GM12878 (cell line): ENCODE measurements at regions not wholly inside any gene's neighbourhood (a gene's known extent, or its start where the extent isn't known, plus 50 kb on each side); places are given as distances from the start of the nearest gene placed in this dataset.
A peak's percentile ranks its signal among the peaks of the same experiment; 100 is the strongest.

Source experiments
- ATAC-seq: fragments of 200-7000 bp; cut with Tn5 transposase; 3 replicates; pipeline ENCODE4 v1.9.1; 2020; ENCODE audit warnings: mild to moderate bottlenecking, moderate library complexity
- BruUV-seq: library from RNA; stranded (reverse); fragments of 400-500 nt; replicated peaks from 2 replicates; lab custom pipeline; 2021; lab: Mats Ljungman, UMichigan
- CTCF ChIA-PET: fragments of 300-600 bp; sonication (Branson Sonifier 250); formaldehyde crosslinking; extraction: SDS; loops from one replicate; lab custom pipeline; 2021; ENCODE audit warnings: inconsistent platforms; lab: Yijun Ruan, JAX
- POLR2A ChIA-PET: fragments of 350-600 bp; formaldehyde crosslinking; extraction: SDS; loops from one replicate; lab custom pipeline; 2021; ENCODE audit warnings: inconsistent platforms; lab: Charles Lee
- RAD21 ChIA-PET: fragments of 300-600 bp; sonication (Branson Sonifier 250); formaldehyde crosslinking; loops from one replicate; lab custom pipeline; 2023; ENCODE audit warnings: antibody characterized with exemption; ENCODE audit not compliant: unreplicated experiment; lab: Charles Lee
- SMC1A ChIA-PET: fragments of 300-600 bp; sonication (Branson Sonifier 250); formaldehyde crosslinking; loops from one replicate; lab custom pipeline; 2023; ENCODE audit not compliant: unreplicated experiment, uncharacterized antibody; lab: Charles Lee
- DNase-seq: peaks from one replicate; pipeline ENCODE4 v3.0.0-alpha.2; 2011; ENCODE audit warnings: low read depth, low spot score
- FAIRE-seq: peaks from 3 replicates; lab custom pipeline; 2011; peaks lifted over from hg19 to GRCh38; lab: Jason Lieb, UNC
- H2AFZ ChIP-seq: 2 replicates; pipeline ENCODE4 v1.6.0; 2011; ENCODE audit warnings: low read depth, low read length, control low read depth; ENCODE audit not compliant: control insufficient read depth
- H3K27ac ChIP-seq: 2 replicates; pipeline ENCODE4 v1.5.1; 2011; ENCODE audit warnings: control low read depth; ENCODE audit not compliant: control insufficient read depth, insufficient read depth
- H3K27me3 ChIP-seq, 2 experiments: replicated peaks in 1 of 2; 2 replicates each; pipeline versions ENCODE4 v1.6.0 to v1.6.1; 2011; ENCODE audit warnings: low read length in 1 of 2; ENCODE audit not compliant: control insufficient read depth in 2 of 2, insufficient read depth in 2 of 2
- H3K36me3 ChIP-seq, 2 experiments: 2 replicates each; pipeline ENCODE4 v1.5.1; 2011; ENCODE audit warnings: low read length in 1 of 2; ENCODE audit not compliant: control insufficient read depth in 2 of 2, insufficient read depth in 2 of 2
- H3K4me1 ChIP-seq: 2 replicates; pipeline ENCODE4 v1.6.1; 2011; ENCODE audit warnings: mild to moderate bottlenecking, low read length, moderate library complexity, mixed read lengths; ENCODE audit not compliant: control insufficient read depth, insufficient read depth
- H3K4me2 ChIP-seq: 2 replicates; pipeline ENCODE4 v1.6.0; 2011; ENCODE audit warnings: control low read depth; ENCODE audit not compliant: control insufficient read depth, insufficient read depth
- H3K4me3 ChIP-seq: fragments of 200-600 bp; sonication (generic); 2 replicates; pipeline ENCODE4 v1.5.1; 2016
- H3K79me2 ChIP-seq: 2 replicates; pipeline ENCODE4 v1.6.0; 2011; ENCODE audit warnings: low read length; ENCODE audit not compliant: control insufficient read depth, insufficient read depth
- H3K9ac ChIP-seq: 2 replicates; pipeline ENCODE4 v1.8.0; 2011; ENCODE audit warnings: low read length, control low read depth, mixed read lengths; ENCODE audit not compliant: control insufficient read depth, insufficient read depth
- H3K9me3 ChIP-seq: replicated peaks from 3 replicates; pipeline ENCODE4 v1.5.1; 2011; ENCODE audit warnings: mild to moderate bottlenecking, low read length; ENCODE audit not compliant: control insufficient read depth, insufficient read depth
- H4K20me1 ChIP-seq: 2 replicates; pipeline ENCODE4 v1.6.0; 2011; ENCODE audit not compliant: control insufficient read depth, insufficient read depth
- BRCA1 ChIP-seq: IDR thresholded peaks from 2 replicates; pipeline ENCODE4 v1.6.1; 2011; ENCODE audit warnings: low read depth, low read length, improper control_type of control experiment
- CREB1 ChIP-seq: IDR thresholded peaks from 2 replicates; pipeline ENCODE4 v1.6.1; 2012; ENCODE audit warnings: low read depth, mild to moderate bottlenecking, inconsistent platforms
- RAD51 ChIP-seq: fragments of 450-650 bp; IDR thresholded peaks from 2 replicates; pipeline ENCODE4 v1.6.1; 2016; ENCODE audit warnings: moderate library complexity, mild to moderate bottlenecking, inconsistent platforms
- SIX5 ChIP-seq: IDR thresholded peaks from 2 replicates; pipeline ENCODE4 v1.6.1; 2011; ENCODE audit warnings: mild to moderate bottlenecking, low read depth, low read length, moderate library complexity; ENCODE audit not compliant: severe bottlenecking
- WGBS: methylation state at CpG from one replicate; pipeline ENCODE4 v1.1.6; 2016; ENCODE audit warnings: low lambda C conversion rate; ENCODE audit not compliant: insufficient replicate concordance, insufficient coverage; ENCODE audit errors: missing lambda C conversion rate; 5-methylcytosine and 5-hydroxymethylcytosine counted together
- in situ Hi-C: fragments of 300-500 bp; cut with MboI; formaldehyde crosslinking; loops from 9 replicates; pipeline ENCODE4 v1.14.3; 2018; ENCODE audit warnings: mixed read lengths
- intact Hi-C: fragments of 100-400 bp; cut with micrococcal nuclease; formaldehyde crosslinking; loops from one replicate; pipeline ENCODE4 v1.14.2; 2022; ENCODE audit not compliant: unreplicated experiment
- TF ChIP-seq, protein P1 (sequence below): fragments of 450-650 bp; IDR thresholded peaks from 2 replicates; pipeline ENCODE4 v1.6.1; 2017; ENCODE audit warnings: mild to moderate bottlenecking, moderate library complexity

DNA sequence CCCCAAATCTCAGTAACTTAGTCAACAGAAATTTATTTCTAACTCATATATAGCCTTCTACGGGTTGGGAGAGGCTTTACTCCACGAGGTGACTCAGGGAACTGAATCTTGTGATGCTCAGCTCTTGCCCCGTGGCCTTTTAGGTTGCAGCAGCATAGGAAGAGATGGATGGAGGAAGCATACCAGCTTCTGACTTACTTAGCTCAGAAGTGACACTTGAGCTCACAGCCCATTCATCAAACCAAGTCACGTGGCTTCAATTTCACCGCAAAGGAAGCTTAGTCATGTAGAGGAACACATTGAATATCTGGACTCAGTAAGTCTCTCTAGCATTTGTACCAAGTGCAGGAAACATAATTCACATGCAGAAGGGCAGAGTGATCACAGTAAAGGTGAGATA lies 124.1 kb upstream of the KCNN2 start:
- no peaks in the 10 kb centered on the region for H4K20me1 ChIP-seq
- H3K4me1 ChIP-seq, result no peaks in the 10 kb centered on the region
- no peaks in the 10 kb centered on the region for H3K27me3 ChIP-seq
- H3K9me3 ChIP-seq, result no peaks in the 10 kb centered on the region
- CTCF ChIA-PET, result interaction anchor here (0.9 kb wide), 1 partner anchor 13 kb away, joined by 5 read pairs; no protein-coding TSS in a partner anchor
- POLR2A ChIA-PET, result no interaction called here
- SMC1A ChIA-PET, result interaction anchor here (2.1 kb wide), 1 partner anchor 14 kb away, joined by 9 read pairs; no protein-coding TSS in a partner anchor
- H3K36me3 ChIP-seq, result no peaks in the 10 kb centered on the region
- no peak overlapping the region for H3K4me2 ChIP-seq
- H3K79me2 ChIP-seq, result no peaks in the 10 kb centered on the region
- H3K9ac ChIP-seq, result no peak overlapping the region
- no peak overlapping the region for H3K4me3 ChIP-seq
- 8% methylated on average over 5 of the region's 5 CpGs for WGBS
- H2AFZ ChIP-seq, result no peak overlapping the region
- in situ Hi-C loops (no loop called here), intact Hi-C loops (no loop called here)
- DNase-seq (no peak), FAIRE-seq (no peak), ATAC-seq (peak; percentile 72)
- RAD21 ChIA-PET, result no interaction called here
- no peak overlapping the region for H3K27ac ChIP-seq
- BruUV-seq, result no TSS peak
- TF ChIP-seq, protein P1, sequence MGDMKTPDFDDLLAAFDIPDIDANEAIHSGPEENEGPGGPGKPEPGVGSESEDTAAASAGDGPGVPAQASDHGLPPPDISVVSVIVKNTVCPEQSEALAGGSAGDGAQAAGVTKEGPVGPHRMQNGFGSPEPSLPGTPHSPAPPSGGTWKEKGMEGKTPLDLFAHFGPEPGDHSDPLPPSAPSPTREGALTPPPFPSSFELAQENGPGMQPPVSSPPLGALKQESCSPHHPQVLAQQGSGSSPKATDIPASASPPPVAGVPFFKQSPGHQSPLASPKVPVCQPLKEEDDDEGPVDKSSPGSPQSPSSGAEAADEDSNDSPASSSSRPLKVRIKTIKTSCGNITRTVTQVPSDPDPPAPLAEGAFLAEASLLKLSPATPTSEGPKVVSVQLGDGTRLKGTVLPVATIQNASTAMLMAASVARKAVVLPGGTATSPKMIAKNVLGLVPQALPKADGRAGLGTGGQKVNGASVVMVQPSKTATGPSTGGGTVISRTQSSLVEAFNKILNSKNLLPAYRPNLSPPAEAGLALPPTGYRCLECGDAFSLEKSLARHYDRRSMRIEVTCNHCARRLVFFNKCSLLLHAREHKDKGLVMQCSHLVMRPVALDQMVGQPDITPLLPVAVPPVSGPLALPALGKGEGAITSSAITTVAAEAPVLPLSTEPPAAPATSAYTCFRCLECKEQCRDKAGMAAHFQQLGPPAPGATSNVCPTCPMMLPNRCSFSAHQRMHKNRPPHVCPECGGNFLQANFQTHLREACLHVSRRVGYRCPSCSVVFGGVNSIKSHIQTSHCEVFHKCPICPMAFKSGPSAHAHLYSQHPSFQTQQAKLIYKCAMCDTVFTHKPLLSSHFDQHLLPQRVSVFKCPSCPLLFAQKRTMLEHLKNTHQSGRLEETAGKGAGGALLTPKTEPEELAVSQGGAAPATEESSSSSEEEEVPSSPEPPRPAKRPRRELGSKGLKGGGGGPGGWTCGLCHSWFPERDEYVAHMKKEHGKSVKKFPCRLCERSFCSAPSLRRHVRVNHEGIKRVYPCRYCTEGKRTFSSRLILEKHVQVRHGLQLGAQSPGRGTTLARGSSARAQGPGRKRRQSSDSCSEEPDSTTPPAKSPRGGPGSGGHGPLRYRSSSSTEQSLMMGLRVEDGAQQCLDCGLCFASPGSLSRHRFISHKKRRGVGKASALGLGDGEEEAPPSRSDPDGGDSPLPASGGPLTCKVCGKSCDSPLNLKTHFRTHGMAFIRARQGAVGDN, result no peak
- TF ChIP-seq SIX5 (no peak), RAD51 (peak; percentile 60; the same call in 1 of the 2 replicates), BRCA1 (no peak), CREB1 (no peak)
